Osteoblast (primary cell): ENCODE measurements at regions not wholly inside any gene's neighbourhood (a gene's known extent, or its start where the extent isn't known, plus 50 kb on each side); places are given as distances from the start of the nearest gene placed in this dataset.

Experiments used
- DNase-seq: peaks from one replicate; pipeline ENCODE4 v3.0.0; 2011; ENCODE audit warnings: low spot score, mixed read lengths; ENCODE audit not compliant: insufficient read length; ENCODE audit errors: missing footprints
- H2AFZ ChIP-seq: 2 replicates; pipeline ENCODE4 v1.6.0; 2011; ENCODE audit warnings: mild to moderate bottlenecking, low read length
- H3K27ac ChIP-seq: 2 replicates; pipeline ENCODE4 v1.5.1; 2011; ENCODE audit warnings: mild to moderate bottlenecking, low read depth, low read length, moderate library complexity
- H3K27me3 ChIP-seq: 2 replicates; pipeline ENCODE4 v1.6.0; 2012; ENCODE audit warnings: mild to moderate bottlenecking, control low read depth, inconsistent platforms, low read length, moderate library complexity; ENCODE audit not compliant: insufficient read depth
- H3K36me3 ChIP-seq: 2 replicates; pipeline ENCODE4 v1.5.1; 2011; ENCODE audit warnings: mild to moderate bottlenecking, low read length, control low read depth, moderate library complexity; ENCODE audit not compliant: insufficient read depth
- H3K4me1 ChIP-seq: 2 replicates; pipeline ENCODE4 v1.5.1; 2011; ENCODE audit warnings: mild to moderate bottlenecking, low read length, control low read depth, moderate library complexity; ENCODE audit not compliant: insufficient read depth
- H3K4me2 ChIP-seq: 2 replicates; pipeline ENCODE4 v1.6.0; 2011; ENCODE audit warnings: mild to moderate bottlenecking, low read length; ENCODE audit not compliant: insufficient read depth
- H3K4me3 ChIP-seq: fragments of 200-600 bp; sonication (generic); 3 replicates; pipeline ENCODE4 v1.5.1; 2012; ENCODE audit warnings: mild to moderate bottlenecking, low read length, inconsistent platforms; ENCODE audit not compliant: insufficient read depth
- H3K79me2 ChIP-seq: 2 replicates; pipeline ENCODE4 v1.6.0; 2012; ENCODE audit warnings: mild to moderate bottlenecking, low read length, control low read depth, inconsistent platforms; ENCODE audit not compliant: insufficient read depth
- H3K9me3 ChIP-seq: 2 replicates; pipeline ENCODE4 v1.5.1; 2011; ENCODE audit warnings: low read depth, low read length, control low read depth
- H4K20me1 ChIP-seq: 2 replicates; pipeline ENCODE4 v1.6.0; 2012; ENCODE audit warnings: mild to moderate bottlenecking, low read length, control low read depth; ENCODE audit not compliant: insufficient read depth
- CTCF ChIP-seq: IDR thresholded peaks from 2 replicates; pipeline ENCODE4 v1.5.1; 2011; ENCODE audit warnings: mild to moderate bottlenecking, low read depth, low read length, moderate library complexity; ENCODE audit errors: extremely low read depth

- Histone ChIP-seq H4K20me1 (no peaks in the 10 kb centered on the region), H3K27ac (no peak overlapping the region), H3K79me2 (no peaks in the 10 kb centered on the region), H3K4me3 (no peak overlapping the region), H3K9me3 (no peaks in the 10 kb centered on the region), H2AFZ (no peak overlapping the region), H3K4me1 (no peaks in the 10 kb centered on the region), H3K4me2 (no peak overlapping the region), H3K36me3 (no peaks in the 10 kb centered on the region), H3K27me3 (no peaks in the 10 kb centered on the region)
- DNase-seq, result no peak
- no peak for TF ChIP-seq CTCF
These were observed 200.9 kb downstream of the MAD2L1 start for GRCh38 chr4:119865789-119866188.

- Histone ChIP-seq H3K27ac (no peak overlapping the region), H3K9me3 (no peaks in the 10 kb centered on the region), H3K27me3 (no peaks in the 10 kb centered on the region), H3K4me3 (no peak overlapping the region), H4K20me1 (no peaks in the 10 kb centered on the region), H3K36me3 (no peaks in the 10 kb centered on the region), H2AFZ (no peak overlapping the region), H3K79me2 (no peaks in the 10 kb centered on the region), H3K4me2 (no peak overlapping the region), H3K4me1 (no peaks in the 10 kb centered on the region)
- no peak for TF ChIP-seq CTCF
- no peak for DNase-seq
These were observed 201.3 kb downstream of the MAD2L1 start for GRCh38 chr4:119865389-119865788.

GRCh38 chr4:119861731-119862130, 204.9 kb downstream of the MAD2L1 start:
- no peak for TF ChIP-seq CTCF
- Histone ChIP-seq H3K4me2 (no peak overlapping the region), H3K4me3 (no peak overlapping the region), H3K4me1 (peaks cover 6% of the 10 kb centered on the region), H3K79me2 (no peaks in the 10 kb centered on the region), H3K27me3 (no peaks in the 10 kb centered on the region), H3K36me3 (no peaks in the 10 kb centered on the region), H2AFZ (no peak overlapping the region), H3K27ac (no peak overlapping the region), H3K9me3 (no peaks in the 10 kb centered on the region), H4K20me1 (no peaks in the 10 kb centered on the region)
- no peak for DNase-seq

GRCh38 chr4:119858176-119858575, 208.5 kb downstream of the MAD2L1 start:
- no peaks in the 10 kb centered on the region for H3K36me3 ChIP-seq
- H2AFZ ChIP-seq, result peak overlapping the region; percentile 34
- TF ChIP-seq CTCF, result no peak
- no peak overlapping the region for H3K27ac ChIP-seq
- H3K4me2 ChIP-seq, result no peak overlapping the region
- no peaks in the 10 kb centered on the region for H3K79me2 ChIP-seq
- DNase-seq, result no peak
- H3K9me3 ChIP-seq, result no peaks in the 10 kb centered on the region
- H3K27me3 ChIP-seq, result no peaks in the 10 kb centered on the region
- peaks cover 11% of the 10 kb centered on the region for H3K4me1 ChIP-seq
- H4K20me1 ChIP-seq, result no peaks in the 10 kb centered on the region
- H3K4me3 ChIP-seq, result no peak overlapping the region
